GM21367 (cell line): ENCODE measurements at regions not wholly inside any gene's neighbourhood (a gene's known extent, or its start where the extent isn't known, plus 50 kb on each side); places are given as distances from the start of the nearest gene placed in this dataset.

Experiments
- ATAC-seq: cut with Tn5 transposase; IDR thresholded peaks from one replicate; pipeline ENCODE4 v1.9.1; 2021; ENCODE audit not compliant: unreplicated experiment

DNA sequence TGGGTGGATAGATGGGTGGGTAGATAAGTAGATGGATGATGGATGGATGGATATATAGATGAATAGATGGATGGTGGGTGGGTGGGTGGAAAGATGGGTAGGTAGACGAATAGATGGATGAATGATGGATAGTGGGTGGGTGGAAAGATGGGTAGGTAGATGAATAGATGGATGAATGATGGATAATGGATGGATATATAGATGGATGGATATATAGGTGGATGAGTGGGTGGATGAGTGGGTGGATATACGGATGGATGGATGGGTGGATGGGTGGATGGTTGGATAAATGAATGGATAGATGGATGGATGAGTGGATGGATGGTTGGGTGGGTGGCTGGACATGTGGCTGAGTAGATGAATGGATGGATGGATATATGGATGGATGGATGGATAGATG is 53.1 kb upstream of the THY1 start:
- ATAC-seq: no peak

- ATAC-seq: no peak
These were observed 52.0 kb upstream of the THY1 start for GRCh38 chr11:119474682-119475596.

- no peak for ATAC-seq
These were observed 51.1 kb upstream of the THY1 start for GRCh38 chr11:119473901-119474681.

- no peak for ATAC-seq
These were observed 50.3 kb upstream of the THY1 start for GRCh38 chr11:119473226-119473625.

DNA sequence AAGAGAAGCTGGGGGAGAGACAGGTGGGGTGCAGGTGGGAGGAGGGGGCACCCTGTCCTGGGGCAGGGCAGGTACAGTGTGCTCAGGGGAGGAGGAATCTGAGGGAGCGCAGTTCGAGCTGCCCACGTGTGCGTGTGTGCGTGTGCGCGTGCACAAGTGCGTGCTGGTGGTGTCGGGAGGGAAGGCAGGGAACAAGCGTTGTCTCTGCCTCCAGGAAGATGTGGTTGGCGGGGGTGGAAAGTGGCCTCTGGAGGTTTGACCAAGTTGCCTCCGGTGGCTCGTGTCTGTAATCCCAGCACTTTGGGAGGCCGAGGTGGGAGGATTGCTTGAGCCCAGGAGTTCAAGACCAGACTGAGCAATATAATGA is 49.9 kb upstream of the THY1 start:
- ATAC-seq: no peak
